Hepatocyte (in vitro differentiated cells): ENCODE measurements at regions not wholly inside any gene's neighbourhood (a gene's known extent, or its start where the extent isn't known, plus 50 kb on each side); places are given as distances from the start of the nearest gene placed in this dataset.

Experiments
- EZH2 ChIP-seq: fragments of 200-600 bp; sonication (generic); IDR thresholded peaks from 2 replicates; pipeline ENCODE4 v1.6.1; 2016; ENCODE audit warnings: antibody characterized with exemption, mild to moderate bottlenecking, borderline replicate concordance
- EZH2phosphoT487 ChIP-seq: fragments of 200-600 bp; sonication (generic); IDR thresholded peaks from one replicate; pipeline ENCODE4 v1.6.1; 2018; ENCODE audit warnings: antibody characterized with exemption, mild to moderate bottlenecking, low read depth, moderate library complexity; ENCODE audit not compliant: unreplicated experiment, severe bottlenecking
- TF ChIP-seq, protein P1 (sequence below): fragments of 200-600 bp; sonication (generic); IDR thresholded peaks from 2 replicates; pipeline ENCODE4 v1.5.1; 2016; ENCODE audit warnings: antibody characterized with exemption, mild to moderate bottlenecking; ENCODE audit not compliant: poor library complexity

DNA sequence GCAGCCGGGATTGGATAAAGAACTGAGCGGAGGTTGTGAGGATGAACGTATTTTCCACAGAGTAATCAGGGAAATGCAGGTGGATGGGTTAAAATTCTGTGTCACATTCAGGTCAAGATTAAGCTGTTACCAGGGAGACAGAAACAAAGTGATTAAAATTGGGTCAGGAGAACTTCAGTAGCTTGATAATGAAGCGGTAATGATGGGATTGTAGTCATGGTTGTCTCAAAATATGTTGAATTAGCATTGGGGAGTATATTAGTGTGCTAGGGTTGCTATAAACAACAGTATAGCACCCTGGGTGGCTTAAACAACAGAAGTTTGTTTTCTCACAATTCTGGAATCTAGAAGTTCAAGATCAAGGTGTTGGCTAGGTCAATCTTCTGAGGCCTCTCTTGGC, 155.5 kb downstream of the GJA1 start:
- TF ChIP-seq, protein P1, sequence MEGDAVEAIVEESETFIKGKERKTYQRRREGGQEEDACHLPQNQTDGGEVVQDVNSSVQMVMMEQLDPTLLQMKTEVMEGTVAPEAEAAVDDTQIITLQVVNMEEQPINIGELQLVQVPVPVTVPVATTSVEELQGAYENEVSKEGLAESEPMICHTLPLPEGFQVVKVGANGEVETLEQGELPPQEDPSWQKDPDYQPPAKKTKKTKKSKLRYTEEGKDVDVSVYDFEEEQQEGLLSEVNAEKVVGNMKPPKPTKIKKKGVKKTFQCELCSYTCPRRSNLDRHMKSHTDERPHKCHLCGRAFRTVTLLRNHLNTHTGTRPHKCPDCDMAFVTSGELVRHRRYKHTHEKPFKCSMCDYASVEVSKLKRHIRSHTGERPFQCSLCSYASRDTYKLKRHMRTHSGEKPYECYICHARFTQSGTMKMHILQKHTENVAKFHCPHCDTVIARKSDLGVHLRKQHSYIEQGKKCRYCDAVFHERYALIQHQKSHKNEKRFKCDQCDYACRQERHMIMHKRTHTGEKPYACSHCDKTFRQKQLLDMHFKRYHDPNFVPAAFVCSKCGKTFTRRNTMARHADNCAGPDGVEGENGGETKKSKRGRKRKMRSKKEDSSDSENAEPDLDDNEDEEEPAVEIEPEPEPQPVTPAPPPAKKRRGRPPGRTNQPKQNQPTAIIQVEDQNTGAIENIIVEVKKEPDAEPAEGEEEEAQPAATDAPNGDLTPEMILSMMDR = no peak
- TF ChIP-seq EZH2 (no peak), EZH2phosphoT487 (no peak)
